ENCODE measurements at regions not wholly inside any gene's neighbourhood (a gene's known extent, or its start where the extent isn't known, plus 50 kb on each side); places are given as distances from the start of the nearest gene placed in this dataset.

DNA sequence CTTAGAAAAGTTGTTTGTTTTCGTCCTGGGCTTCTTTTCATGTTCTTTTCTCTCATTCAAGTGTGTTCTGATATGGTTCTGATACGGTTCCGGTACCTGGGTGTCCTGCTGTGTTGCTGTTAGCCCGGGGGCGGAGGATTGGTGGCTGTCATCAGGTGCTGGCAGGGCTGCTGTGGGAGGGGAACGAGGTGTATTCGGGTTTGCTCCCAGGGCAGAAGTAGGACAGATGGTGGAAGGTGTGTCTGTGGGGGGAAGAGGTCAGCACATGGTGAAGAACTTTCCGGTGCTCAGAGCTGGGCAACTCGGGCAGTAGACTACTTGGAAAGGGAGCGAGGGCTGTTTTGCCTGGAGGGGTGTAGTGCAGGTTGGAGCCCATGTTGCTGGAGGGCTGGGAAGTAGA lies 70.2 kb downstream of the SLC25A47 start:
- DNase-seq: no peak
- H3K36me3 Mint-ChIP-seq (ENCODE audit: insufficient read depth): peaks cover 12% of the 10 kb centered on the region
- H3K4me1 Mint-ChIP-seq (ENCODE audit: low read depth): peaks cover 12% of the 10 kb centered on the region
- no peaks in the 10 kb centered on the region for H3K9me3 Mint-ChIP-seq
- no peak overlapping the region for H3K4me3 Mint-ChIP-seq
- no peaks in the 10 kb centered on the region for H3K27me3 Mint-ChIP-seq (ENCODE audit: low read depth)
- ATAC-seq: no peak

DNA sequence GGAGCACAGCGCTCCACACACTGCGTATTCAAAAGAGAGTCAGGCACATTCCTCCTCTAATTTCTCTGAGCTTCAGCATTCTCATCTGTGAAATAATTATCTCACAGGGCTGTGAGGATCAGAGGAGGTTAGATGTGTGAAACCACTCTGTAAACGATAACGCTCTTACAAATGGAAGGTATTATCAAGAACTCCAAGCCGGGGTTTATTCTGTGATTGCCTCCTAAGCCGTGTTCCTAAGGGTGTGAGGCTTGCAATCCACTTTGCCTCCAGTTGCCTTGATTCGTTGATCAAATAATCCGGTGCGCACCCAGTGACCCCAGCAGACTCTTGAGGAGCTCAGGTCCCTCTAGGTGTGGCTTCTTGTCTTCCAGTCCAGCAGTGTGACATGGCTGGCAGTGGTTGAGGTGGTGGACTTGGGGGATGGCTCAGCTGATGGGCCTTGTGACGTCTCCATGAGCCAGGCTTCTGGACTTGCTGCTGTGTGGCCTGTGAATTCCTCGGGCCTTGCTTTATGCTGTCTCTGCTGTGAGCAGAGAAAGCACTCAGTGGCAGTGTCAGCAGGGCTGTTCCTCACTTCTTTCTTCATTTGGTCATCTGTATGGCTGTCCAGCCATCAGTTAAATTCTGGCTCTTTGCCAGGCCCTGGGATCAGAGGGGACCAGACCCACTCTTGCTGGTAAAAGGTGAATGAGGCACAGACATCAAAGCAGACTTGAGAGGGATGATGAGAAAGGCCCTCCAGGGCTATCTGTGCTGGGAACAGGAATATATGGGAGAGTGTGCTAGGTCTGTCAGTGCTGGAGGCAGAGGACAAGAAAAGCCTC lies 71.0 kb downstream of the SLC25A47 start:
- Mint-ChIP-seq H3K27me3 (ENCODE audit: low read depth) (no peaks in the 10 kb centered on the region), H3K9me3 (no peaks in the 10 kb centered on the region), H3K4me1 (ENCODE audit: low read depth) (peaks cover 10% of the 10 kb centered on the region), H3K36me3 (ENCODE audit: insufficient read depth) (peaks cover 14% of the 10 kb centered on the region), H3K4me3 (no peak overlapping the region)
- no peak for ATAC-seq
- DNase-seq: no peak

DNA sequence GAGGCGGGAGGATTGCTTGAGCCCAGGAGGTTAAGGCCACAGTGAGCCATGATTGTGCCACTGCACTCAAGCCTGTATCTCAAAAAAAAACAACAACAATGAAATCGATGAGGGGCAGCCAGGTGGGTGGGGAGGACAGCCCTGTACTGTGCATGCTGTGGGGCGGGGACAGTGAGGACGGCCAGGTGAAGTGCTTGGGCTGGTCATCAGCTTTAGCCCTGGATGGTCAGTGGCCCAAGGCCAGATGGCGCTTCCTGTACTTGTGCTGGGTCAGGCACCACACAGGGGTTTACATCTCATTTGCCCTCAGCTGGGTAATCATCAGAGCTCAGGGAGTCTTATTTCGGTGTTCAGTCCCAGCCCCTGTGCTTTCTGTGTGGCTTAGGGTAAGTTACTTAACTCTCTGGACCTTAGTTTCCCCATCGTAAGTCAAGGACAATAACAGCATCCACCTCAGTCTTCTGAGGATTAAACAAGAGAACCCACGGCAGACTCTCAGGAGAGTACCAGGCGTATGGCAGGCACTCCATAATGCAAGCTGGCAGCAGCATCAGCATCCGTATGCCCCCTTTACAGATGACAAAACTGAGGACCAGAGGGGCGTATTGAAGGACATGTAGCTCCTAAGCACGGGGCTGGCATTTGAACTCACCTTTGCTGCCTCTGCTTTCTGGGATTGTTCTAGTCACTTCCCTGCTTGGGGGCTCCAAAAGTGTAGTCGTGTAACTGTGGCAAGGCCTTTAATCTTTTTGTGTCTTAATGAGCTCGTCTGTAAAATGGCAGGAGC lies 71.9 kb downstream of the SLC25A47 start:
- Mint-ChIP-seq H3K4me1 (ENCODE audit: low read depth) (peaks cover 10% of the 10 kb centered on the region), H3K36me3 (ENCODE audit: insufficient read depth) (peaks cover 19% of the 10 kb centered on the region), H3K9me3 (no peaks in the 10 kb centered on the region)

DNA sequence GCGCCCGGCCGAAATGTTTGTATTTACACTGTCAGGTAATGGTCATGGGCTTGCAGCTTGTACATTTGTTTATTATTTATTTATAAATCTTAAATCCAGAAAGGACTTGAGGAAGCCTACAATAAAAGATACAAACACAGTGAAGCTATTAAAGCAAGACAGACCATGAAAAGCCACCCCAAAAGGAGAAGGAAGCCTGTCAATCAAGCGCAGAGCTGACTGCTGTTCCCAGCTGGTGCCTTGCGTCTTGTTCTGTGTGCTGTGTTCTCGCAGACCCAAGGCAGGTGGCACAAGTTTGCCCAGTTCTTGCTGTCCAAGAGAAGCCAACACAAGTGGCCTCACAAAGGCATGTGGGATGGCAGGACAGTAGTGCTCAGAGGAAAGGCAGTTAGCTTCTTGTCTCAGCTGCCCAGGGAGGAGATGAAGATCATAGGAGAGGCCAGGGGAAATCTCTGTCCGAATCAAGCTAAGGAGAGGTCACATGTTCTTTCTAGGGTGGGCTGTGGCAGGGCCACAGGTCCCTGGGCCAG lies 73.2 kb downstream of the SLC25A47 start:
- H3K9me3 Mint-ChIP-seq: no peaks in the 10 kb centered on the region
- ATAC-seq (no peak), DNase-seq (no peak)
- peaks cover 10% of the 10 kb centered on the region for H3K4me1 Mint-ChIP-seq (ENCODE audit: low read depth)
- H3K4me3 Mint-ChIP-seq: no peak overlapping the region
- peaks cover 18% of the 10 kb centered on the region for H3K36me3 Mint-ChIP-seq (ENCODE audit: insufficient read depth)
- H3K27me3 Mint-ChIP-seq (ENCODE audit: low read depth): no peaks in the 10 kb centered on the region

More for the DNA sequence above, 71.9 kb downstream of the SLC25A47 start:
- no peak for DNase-seq
- no peak overlapping the region for H3K4me3 Mint-ChIP-seq
- H3K27me3 Mint-ChIP-seq (ENCODE audit: low read depth): no peaks in the 10 kb centered on the region
- ATAC-seq: no peak

DNA sequence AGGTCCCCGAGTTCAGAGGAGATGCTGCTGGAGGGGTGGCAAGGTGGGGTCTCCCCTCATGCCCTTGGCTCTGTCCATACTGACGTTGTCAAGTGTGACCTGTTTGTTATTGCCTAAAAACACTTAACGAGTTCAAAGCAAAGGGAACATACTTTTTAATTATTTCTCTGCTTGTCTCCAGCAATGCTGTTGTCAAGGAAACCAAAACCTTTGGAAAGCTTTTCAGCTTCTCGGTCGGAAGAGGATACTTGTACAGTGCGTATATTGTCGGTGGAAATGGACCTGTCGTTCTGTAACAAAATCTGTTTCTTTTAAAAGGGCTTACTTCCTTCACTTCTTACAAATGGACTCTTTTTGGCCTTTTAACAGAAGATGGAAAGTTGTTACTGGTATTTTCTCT lies 73.9 kb downstream of the SLC25A47 start:
- H3K4me3 Mint-ChIP-seq: no peak overlapping the region
- H3K4me1 Mint-ChIP-seq (ENCODE audit: low read depth): peaks cover 13% of the 10 kb centered on the region
- no peak for ATAC-seq
- no peaks in the 10 kb centered on the region for H3K9me3 Mint-ChIP-seq
- peaks cover 18% of the 10 kb centered on the region for H3K36me3 Mint-ChIP-seq (ENCODE audit: insufficient read depth)
- no peak for DNase-seq
- no peaks in the 10 kb centered on the region for H3K27me3 Mint-ChIP-seq (ENCODE audit: low read depth)

DNA sequence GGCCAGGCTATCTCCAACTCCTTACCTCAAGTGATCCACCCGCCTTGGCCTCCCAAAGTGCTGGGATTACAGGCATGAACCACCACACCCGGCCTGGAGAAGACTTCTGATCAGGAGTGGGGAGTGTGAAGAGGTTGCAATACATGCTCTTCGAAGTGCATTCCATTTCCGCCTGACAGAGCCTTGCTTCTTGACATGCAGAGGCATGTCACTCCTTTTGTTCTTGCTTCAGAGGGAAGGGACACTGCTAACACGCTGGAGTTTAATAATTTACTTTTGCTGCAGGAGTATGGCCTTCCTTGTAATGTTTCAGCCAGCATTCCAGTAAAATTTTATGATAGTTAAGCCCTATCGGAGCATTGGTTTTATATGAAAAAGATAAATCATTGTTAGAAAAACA lies 74.9 kb downstream of the SLC25A47 start:
- ATAC-seq: no peak
- no peak for DNase-seq
- no peak overlapping the region for H3K4me3 Mint-ChIP-seq
- H3K9me3 Mint-ChIP-seq: no peaks in the 10 kb centered on the region
- no peaks in the 10 kb centered on the region for H3K27me3 Mint-ChIP-seq (ENCODE audit: low read depth)
- peaks cover 14% of the 10 kb centered on the region for H3K36me3 Mint-ChIP-seq (ENCODE audit: insufficient read depth)
- H3K4me1 Mint-ChIP-seq (ENCODE audit: low read depth): peaks cover 13% of the 10 kb centered on the region

DNA sequence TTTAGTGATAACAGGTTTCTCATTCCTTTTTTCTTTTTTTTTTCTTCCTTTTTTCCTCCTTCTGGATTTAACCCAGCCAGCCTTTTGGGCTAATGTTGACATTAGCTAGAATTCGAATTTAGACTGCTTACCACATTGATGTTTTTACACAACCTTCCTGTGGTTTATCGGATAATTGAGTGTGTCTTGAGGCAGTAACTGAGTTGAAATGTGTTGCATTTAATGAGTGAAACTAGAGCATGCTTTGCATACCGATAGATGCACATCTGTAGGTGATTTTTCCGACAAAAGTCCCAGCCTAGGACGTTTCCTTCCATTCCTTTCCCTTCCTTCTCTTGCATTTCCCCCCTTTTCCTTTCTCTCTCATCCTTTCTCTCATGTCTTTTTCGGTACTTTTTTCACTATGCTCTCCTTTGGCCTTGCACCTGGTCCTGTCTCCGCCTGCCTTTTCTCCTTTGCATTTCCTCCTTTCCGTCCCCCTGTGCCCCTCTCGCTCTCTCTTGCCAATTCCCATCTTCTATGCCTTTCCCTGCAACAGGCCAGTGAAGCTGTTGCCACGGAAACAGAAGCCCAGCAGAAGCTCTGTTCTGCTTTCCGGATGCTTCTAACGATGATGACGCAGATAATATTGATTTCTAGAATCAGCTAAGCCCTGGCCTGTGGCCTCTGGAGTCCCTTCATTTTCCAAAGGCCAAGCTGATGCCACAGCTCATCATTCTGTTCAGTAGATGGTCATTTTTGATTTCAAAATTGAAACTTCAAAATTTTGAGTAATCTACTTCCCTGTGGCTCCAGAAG lies 76.1 kb downstream of the SLC25A47 start:
- H3K9me3 Mint-ChIP-seq: no peaks in the 10 kb centered on the region
- H3K36me3 Mint-ChIP-seq (ENCODE audit: insufficient read depth): peaks cover 14% of the 10 kb centered on the region
- H3K4me1 Mint-ChIP-seq (ENCODE audit: low read depth): peaks cover 8% of the 10 kb centered on the region
- DNase-seq (no peak), ATAC-seq (no peak)
- H3K4me3 Mint-ChIP-seq: no peak overlapping the region
- H3K27me3 Mint-ChIP-seq (ENCODE audit: low read depth): no peaks in the 10 kb centered on the region

DNA sequence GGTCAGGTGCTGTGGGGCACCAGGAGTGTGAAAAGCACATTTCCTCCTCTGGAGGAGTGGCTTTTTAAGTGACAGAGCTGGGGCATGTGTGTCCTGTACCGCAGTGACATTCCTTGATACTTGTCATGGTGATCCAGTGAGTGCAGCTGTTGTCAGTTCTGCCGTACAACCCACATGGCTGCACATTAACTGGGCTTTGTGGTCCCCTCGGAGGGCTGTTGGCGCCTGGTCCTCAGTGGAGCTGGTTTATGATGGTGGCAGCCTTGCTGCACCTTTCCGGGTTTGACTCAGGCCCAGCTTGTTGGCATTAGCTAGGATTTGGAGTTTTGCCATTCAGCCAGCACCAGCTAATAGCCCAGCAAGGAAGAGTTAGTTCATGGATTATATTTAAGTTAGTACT lies 77.0 kb downstream of the SLC25A47 start:
- Mint-ChIP-seq H3K9me3 (no peaks in the 10 kb centered on the region), H3K36me3 (ENCODE audit: insufficient read depth) (peaks cover 14% of the 10 kb centered on the region), H3K4me1 (ENCODE audit: low read depth) (peaks cover 13% of the 10 kb centered on the region), H3K4me3 (no peak overlapping the region), H3K27me3 (ENCODE audit: low read depth) (no peaks in the 10 kb centered on the region)
- no peak for DNase-seq
- ATAC-seq: no peak

DNA sequence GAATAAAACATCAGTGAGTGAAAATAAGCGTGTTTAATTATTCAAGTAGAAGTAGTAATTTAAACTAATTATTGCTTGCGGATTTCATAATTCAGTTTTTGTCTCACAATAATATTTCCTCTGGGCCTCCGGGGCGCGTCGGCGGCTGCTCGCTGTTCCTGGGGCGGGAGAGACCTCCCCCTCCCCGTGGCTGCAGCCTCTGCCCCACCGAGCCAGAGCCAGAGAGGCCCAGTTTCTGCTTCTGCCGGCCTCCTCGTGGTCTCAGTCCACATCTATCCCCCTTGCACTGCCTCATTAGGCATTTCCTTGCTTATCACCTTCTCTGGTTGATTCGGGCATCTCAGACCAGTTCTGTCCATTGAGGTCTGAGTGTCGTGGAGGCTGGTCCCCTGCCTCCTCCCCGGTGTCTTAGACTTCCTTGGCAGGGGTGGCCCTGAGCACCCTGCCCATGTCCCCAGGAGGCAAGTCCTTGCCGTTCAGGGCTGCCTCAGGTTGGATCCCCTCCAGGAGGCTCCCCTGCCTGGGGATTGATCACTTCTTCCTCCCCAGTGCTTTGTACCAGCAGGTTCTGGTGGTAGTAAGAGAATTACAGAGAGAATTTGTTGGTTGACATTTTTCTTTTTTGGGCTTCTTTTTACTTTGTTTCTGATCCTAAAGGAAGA lies 78.0 kb downstream of the SLC25A47 start:
- DNase-seq (no peak), ATAC-seq (no peak)
- Mint-ChIP-seq H3K4me1 (ENCODE audit: low read depth) (peaks cover 21% of the 10 kb centered on the region), H3K4me3 (no peak overlapping the region), H3K9me3 (no peaks in the 10 kb centered on the region), H3K27me3 (ENCODE audit: low read depth) (no peaks in the 10 kb centered on the region), H3K36me3 (ENCODE audit: insufficient read depth) (peaks cover 14% of the 10 kb centered on the region)

DNA sequence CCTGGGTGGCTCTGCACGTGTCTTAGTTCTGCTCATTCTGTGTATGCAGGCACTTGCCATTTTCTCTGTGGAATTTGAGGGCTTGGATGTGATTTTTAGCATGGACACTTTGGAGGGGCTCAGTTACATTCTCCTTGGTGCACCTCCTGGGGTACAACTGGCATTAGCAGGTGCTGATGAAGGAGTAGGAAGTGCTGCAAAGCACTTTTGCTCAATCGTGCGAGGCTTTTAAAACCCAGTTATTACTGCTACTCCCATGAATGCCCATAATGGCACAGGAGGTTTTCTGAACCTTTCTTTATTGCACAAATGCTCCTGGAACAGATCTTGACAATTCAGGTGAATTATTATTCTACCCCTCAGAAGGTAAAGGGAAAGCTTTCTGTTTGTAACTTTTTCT lies 78.7 kb downstream of the SLC25A47 start:
- peaks cover 28% of the 10 kb centered on the region for H3K4me1 Mint-ChIP-seq (ENCODE audit: low read depth)
- no peaks in the 10 kb centered on the region for H3K9me3 Mint-ChIP-seq

DNA sequence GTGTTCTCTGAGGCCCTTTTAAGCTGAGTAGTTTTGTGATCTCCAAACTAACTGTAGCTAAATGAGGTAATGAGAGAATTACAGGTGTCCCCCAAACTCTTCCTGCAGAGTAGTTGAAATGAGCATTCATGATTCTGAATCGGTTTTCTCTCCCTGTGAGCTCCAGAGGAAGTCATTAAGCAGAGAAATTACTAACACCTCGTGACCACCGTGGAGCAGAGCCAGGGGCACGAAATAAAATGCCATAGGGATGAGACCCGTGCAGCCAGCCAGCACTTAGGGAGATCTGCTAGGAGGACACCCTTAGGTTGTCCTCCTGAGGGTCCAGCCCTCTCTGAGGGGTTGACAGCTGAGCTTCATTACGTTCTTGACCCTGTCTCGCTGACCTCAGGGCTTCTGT lies 79.5 kb downstream of the SLC25A47 start:
- Mint-ChIP-seq H3K27me3 (ENCODE audit: low read depth) (no peaks in the 10 kb centered on the region), H3K4me3 (no peak overlapping the region), H3K36me3 (ENCODE audit: insufficient read depth) (peaks cover 7% of the 10 kb centered on the region), H3K9me3 (no peaks in the 10 kb centered on the region), H3K4me1 (ENCODE audit: low read depth) (peaks cover 36% of the 10 kb centered on the region)
- no peak for ATAC-seq
- no peak for DNase-seq

More for the DNA sequence above, 78.7 kb downstream of the SLC25A47 start:
- Mint-ChIP-seq H3K4me3 (no peak overlapping the region), H3K27me3 (ENCODE audit: low read depth) (no peaks in the 10 kb centered on the region), H3K36me3 (ENCODE audit: insufficient read depth) (peaks cover 12% of the 10 kb centered on the region)
- DNase-seq (no peak), ATAC-seq (no peak)

DNA sequence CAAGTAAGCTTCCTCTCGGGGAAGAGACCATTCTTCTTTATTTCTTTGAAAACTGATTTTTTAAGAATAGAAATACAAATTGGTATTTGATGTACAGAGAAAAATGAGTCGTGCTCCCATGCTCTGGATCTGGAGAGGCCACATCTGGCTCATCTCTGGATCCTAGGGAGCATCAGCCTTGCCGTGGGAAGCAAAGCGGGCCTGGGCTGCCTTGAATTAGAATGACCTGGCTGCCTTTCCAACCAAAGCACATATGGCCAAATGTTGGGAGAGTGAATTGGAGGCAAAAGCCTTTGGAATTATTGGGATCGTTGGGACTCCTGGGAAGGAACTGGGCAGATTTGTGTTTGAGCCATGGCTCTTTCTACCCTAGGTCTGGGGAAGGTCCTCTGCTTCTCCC lies 80.0 kb downstream of the SLC25A47 start:
- Mint-ChIP-seq H3K4me1 (ENCODE audit: low read depth) (peaks cover 40% of the 10 kb centered on the region), H3K27me3 (ENCODE audit: low read depth) (no peaks in the 10 kb centered on the region), H3K36me3 (ENCODE audit: insufficient read depth) (peaks cover 7% of the 10 kb centered on the region), H3K4me3 (no peak overlapping the region), H3K9me3 (no peaks in the 10 kb centered on the region)
- no peak for DNase-seq
- no peak for ATAC-seq

DNA sequence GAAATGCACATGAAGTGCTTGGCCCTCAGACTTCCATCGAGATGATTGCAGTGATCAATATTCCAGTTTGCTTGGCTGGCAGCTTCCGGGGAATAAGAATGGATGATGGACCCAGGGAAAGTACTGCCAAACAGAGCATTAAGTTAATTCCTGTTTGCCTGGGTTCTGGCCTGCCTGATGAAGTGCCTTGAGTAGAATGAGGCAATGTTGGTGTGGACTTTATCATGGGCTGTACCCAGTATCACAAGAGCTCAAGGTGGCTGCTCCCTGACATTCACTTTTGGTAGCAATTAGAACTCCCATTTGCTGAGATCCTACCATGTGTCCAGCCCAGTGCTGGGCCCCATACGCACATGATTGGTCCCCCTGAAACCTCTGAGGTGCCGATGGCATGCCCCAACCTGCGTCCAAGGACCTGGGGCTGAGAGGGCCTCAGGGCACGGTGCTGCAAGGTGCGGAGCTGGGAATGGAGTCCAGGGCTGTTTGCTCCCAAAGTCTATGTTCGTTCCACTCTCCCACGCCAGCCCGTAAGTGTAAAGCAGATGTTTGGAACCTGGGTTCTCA lies 80.7 kb downstream of the SLC25A47 start:
- Mint-ChIP-seq H3K36me3 (ENCODE audit: insufficient read depth) (peaks cover 7% of the 10 kb centered on the region), H3K4me1 (ENCODE audit: low read depth) (peaks cover 40% of the 10 kb centered on the region), H3K4me3 (no peak overlapping the region), H3K27me3 (ENCODE audit: low read depth) (no peaks in the 10 kb centered on the region), H3K9me3 (no peaks in the 10 kb centered on the region)
- DNase-seq: no peak
- no peak for ATAC-seq

Data from activated T-cell treated with anti-CD3 and anti-CD28 coated beads, Interleukin-2, amount 50 U/mL, for 4 hours (primary cell).